ENCODE measurements at regions not wholly inside any gene's neighbourhood (a gene's known extent, or its start where the extent isn't known, plus 50 kb on each side); places are given as distances from the start of the nearest gene placed in this dataset.

- TF ChIP-seq CHD7 (IDR thresholded peaks at IDR 0.05; ENCODE audit: insufficient replicate concordance, low read length): peak; percentile 98
- no peak for TF ChIP-seq POLR2AphosphoS5 (IDR thresholded peaks at IDR 0.05; ENCODE audit: low read depth, low read length)
- no peak for TF ChIP-seq EP300 (IDR thresholded peaks at IDR 0.05; ENCODE audit: borderline replicate concordance in 1 of 2, low read depth in 2 of 2, low read length in 2 of 2)
- no peak for TF ChIP-seq CHD1 (IDR thresholded peaks at IDR 0.05; ENCODE audit: low read depth, low read length)
- no peak for TF ChIP-seq CBX8 (IDR thresholded peaks at IDR 0.05; ENCODE audit: borderline replicate concordance, low read depth, low read length)
- no peak for TF ChIP-seq HDAC2 (IDR thresholded peaks at IDR 0.05; ENCODE audit: borderline replicate concordance in 1 of 2, low read depth in 2 of 2, low read length in 2 of 2)
These were observed 1061.1 kb upstream of the AUTS2 start (continued) for GRCh38 chr7:68537051-68537773.

All from H1 (cell line).